ENCODE measurements at regions not wholly inside any gene's neighbourhood (a gene's known extent, or its start where the extent isn't known, plus 50 kb on each side); places are given as distances from the start of the nearest gene placed in this dataset.

- Histone ChIP-seq H2BK20ac (ENCODE audit: low read length) (no peak overlapping the region), H2AFZ (ENCODE audit: low read length) (no peak overlapping the region), H3K23me2 (ENCODE audit: low read depth, low read length) (no peaks in the 10 kb centered on the region; the same call in 1 of the 2 replicates), H3K79me1 (ENCODE audit: low read depth, low read length) (no peaks in the 10 kb centered on the region), H4K5ac (ENCODE audit: insufficient read length, low read depth, low read length) (no peak overlapping the region), H3K9me3 (ENCODE audit: insufficient read depth in 2 of 2, low read depth in 1 of 2, low read length in 1 of 2) (no peaks in the 10 kb centered on the region), H4K20me1 (replicated peaks in 1 of 2; ENCODE audit: control insufficient read depth in 1 of 2, insufficient read depth in 2 of 2, low read length in 2 of 2) (no peaks in the 10 kb centered on the region), H3K27me3 (replicated peaks in 1 of 4; ENCODE audit: control insufficient read depth in 3 of 4, extremely low read depth in 1 of 4, insufficient read depth in 3 of 4, low read length in 3 of 4) (no peaks in the 10 kb centered on the region), H3K14ac (ENCODE audit: insufficient read length) (no peak overlapping the region), H3K79me2 (ENCODE audit: control insufficient read depth in 1 of 2, insufficient read depth in 2 of 2, low read length in 2 of 2) (no peaks in the 10 kb centered on the region), H3K27ac (ENCODE audit: low read depth, low read length) (no peak overlapping the region), H3K23ac (ENCODE audit: insufficient read length) (no peak overlapping the region), H4K91ac (replicated peaks; ENCODE audit: insufficient read length, low read length) (no peak overlapping the region), H3K56ac (replicated peaks; ENCODE audit: insufficient read length, low read depth, low read length) (no peak overlapping the region), H4K8ac (ENCODE audit: extremely low read depth, insufficient read depth, low read length) (no peak overlapping the region), H3K4me2 (ENCODE audit: insufficient read depth in 1 of 2, low read depth in 2 of 2, low read length in 2 of 2) (no peak overlapping the region), H2BK15ac (ENCODE audit: low read length) (no peak overlapping the region), H2BK120ac (replicated peaks; ENCODE audit: low read depth, low read length) (no peak overlapping the region), H3K9ac (replicated peaks in 1 of 4; ENCODE audit: extremely low read depth in 1 of 4, low read depth in 3 of 4, low read length in 3 of 4) (no peak overlapping the region), H3K36me3 (ENCODE audit: control insufficient read depth in 2 of 4, insufficient read depth in 4 of 4, low read length in 3 of 4) (no peaks in the 10 kb centered on the region), H2BK5ac (ENCODE audit: low read depth, low read length) (no peak overlapping the region), H3K4ac (replicated peaks; ENCODE audit: insufficient read length, low read depth, low read length) (no peak overlapping the region), H3K18ac (ENCODE audit: extremely low read depth, low read length) (no peak overlapping the region), H2BK12ac (ENCODE audit: low read depth, low read length) (no peak overlapping the region), H3K4me3 (ENCODE audit: extremely low read depth in 1 of 4, insufficient read depth in 2 of 4, low read depth in 3 of 4, low read length in 4 of 4) (no peak overlapping the region), H3K4me1 (replicated peaks in 1 of 4; ENCODE audit: control insufficient read depth in 3 of 4, insufficient read depth in 4 of 4, low read length in 3 of 4) (no peaks in the 10 kb centered on the region), H2AK5ac (ENCODE audit: low read depth, low read length) (no peak overlapping the region)
- FAIRE-seq (no peak), DNase-seq (ENCODE audit: low read depth in 1 of 2, low spot score in 2 of 2) (no peak)
- ChIA-PET POLR2A (ENCODE audit: partially characterized antibody) (no interaction called here), CTCF (ENCODE audit: partially characterized antibody) (interaction anchor here (0.8 kb wide), 2 partner anchors 9 to 19 kb away, joined by 3 read pairs; no protein-coding TSS in a partner anchor)
- WGBS, 2 experiments (ENCODE audit: extremely low coverage in 1 of 2, insufficient coverage in 1 of 2, insufficient read length in 1 of 2, insufficient replicate concordance in 2 of 2, low coverage in 1 of 2, low lambda C conversion rate in 2 of 2, missing lambda C conversion rate in 1 of 2), result 92% methylated on average over 4 of the region's 4 CpGs; no CpG with 5 or more reads in 1 of the 2 experiments
- TF ChIP-seq EGR1 (IDR thresholded peaks at IDR 0.05; ENCODE audit: borderline replicate concordance, low read depth, low read length) (no peak), SIN3A (conservative IDR thresholded peaks at IDR 0.05 in 1 of 2, IDR thresholded peaks at IDR 0.05 in 1 of 2; ENCODE audit: low read depth in 1 of 2, low read length in 2 of 2) (no peak), CHD2 (IDR thresholded peaks at IDR 0.05; ENCODE audit: low read length) (no peak), EZH2 (IDR thresholded peaks at IDR 0.05; ENCODE audit: low read depth, low read length, severe bottlenecking) (no peak), RXRA (IDR thresholded peaks at IDR 0.05; ENCODE audit: insufficient read depth, low read depth, low read length) (no peak), CBX8 (IDR thresholded peaks at IDR 0.05; ENCODE audit: borderline replicate concordance, low read depth, low read length) (no peak)
These were observed 95.2 kb upstream of the SPRED2 start for GRCh38 chr2:65527451-65528240.
